H9 (cell line): ENCODE measurements at regions not wholly inside any gene's neighbourhood (a gene's known extent, or its start where the extent isn't known, plus 50 kb on each side); places are given as distances from the start of the nearest gene placed in this dataset.

Experiments used
- DNase-seq: peaks from one replicate; pipeline ENCODE4 v3.0.0-alpha.2; 2017
- H2AFZ ChIP-seq: one replicate; pipeline ENCODE4 v1.6.1; 2013; ENCODE audit warnings: mild to moderate bottlenecking, low read length, control low read depth, moderate library complexity
- H2AK5ac ChIP-seq: 2 replicates; pipeline ENCODE4 v1.6.1; 2013; ENCODE audit warnings: low read length, control low read depth, mixed read lengths; ENCODE audit not compliant: insufficient read length
- H2BK120ac ChIP-seq: one replicate; pipeline ENCODE4 v1.6.1; 2013; ENCODE audit warnings: low read depth, mild to moderate bottlenecking, low read length, control low read depth, inconsistent platforms; ENCODE audit not compliant: poor library complexity, severe bottlenecking
- H2BK12ac ChIP-seq: 2 replicates; pipeline ENCODE4 v1.6.1; 2013; ENCODE audit warnings: low read length, control low read depth, mixed read lengths, low read depth; ENCODE audit not compliant: insufficient read length
- H2BK15ac ChIP-seq: 2 replicates; pipeline ENCODE4 v1.6.1; 2013; ENCODE audit warnings: low read depth, low read length, control low read depth
- H2BK20ac ChIP-seq: one replicate; pipeline ENCODE4 v1.6.1; 2013; ENCODE audit warnings: low read depth, mild to moderate bottlenecking, low read length, control low read depth, inconsistent platforms; ENCODE audit not compliant: poor library complexity, severe bottlenecking
- H2BK5ac ChIP-seq: 2 replicates; pipeline ENCODE4 v1.6.1; 2013; ENCODE audit warnings: low read length, control low read depth, mixed read lengths; ENCODE audit not compliant: insufficient read length
- H3K14ac ChIP-seq: 2 replicates; pipeline ENCODE4 v1.6.1; 2013; ENCODE audit warnings: low read length, control low read depth; ENCODE audit not compliant: insufficient read depth
- H3K18ac ChIP-seq: 2 replicates; pipeline ENCODE4 v1.6.1; 2013; ENCODE audit warnings: low read depth, mild to moderate bottlenecking, mixed read lengths, low read length, control low read depth; ENCODE audit not compliant: insufficient read length
- H3K23ac ChIP-seq: 2 replicates; pipeline ENCODE4 v1.6.1; 2013; ENCODE audit warnings: low read length, control low read depth, mixed read lengths, low read depth; ENCODE audit not compliant: insufficient read length
- H3K23me2 ChIP-seq: 2 replicates; pipeline ENCODE4 v1.6.1; 2013; ENCODE audit warnings: low read depth, mild to moderate bottlenecking, mixed read lengths, low read length, control low read depth; ENCODE audit not compliant: insufficient read length, poor library complexity, severe bottlenecking
- H3K27ac ChIP-seq: 2 replicates; pipeline ENCODE4 v1.5.1; 2013; ENCODE audit warnings: low read length, control low read depth, mixed read lengths, low read depth; ENCODE audit not compliant: insufficient read length
- H3K27me3 ChIP-seq: 2 replicates; pipeline ENCODE4 v1.6.1; 2013; ENCODE audit warnings: low read length, control low read depth, inconsistent platforms; ENCODE audit not compliant: insufficient read depth
- H3K4ac ChIP-seq: 2 replicates; pipeline ENCODE4 v1.6.1; 2013; ENCODE audit warnings: low read depth, mild to moderate bottlenecking, control low read depth, inconsistent platforms, low read length, moderate library complexity
- H3K4me1 ChIP-seq: 2 replicates; pipeline ENCODE4 v1.6.1; 2013; ENCODE audit warnings: low read length, control low read depth, inconsistent platforms; ENCODE audit not compliant: insufficient read depth
- H3K4me2 ChIP-seq: 2 replicates; pipeline ENCODE4 v1.6.1; 2013; ENCODE audit warnings: low read length, control low read depth, mixed read lengths; ENCODE audit not compliant: insufficient read length, insufficient read depth
- H3K56ac ChIP-seq: 2 replicates; pipeline ENCODE4 v1.6.1; 2013; ENCODE audit warnings: low read depth, mild to moderate bottlenecking, mixed read lengths, low read length, control low read depth; ENCODE audit not compliant: insufficient read length
- H3K79me1 ChIP-seq: 2 replicates; pipeline ENCODE4 v1.6.1; 2013; ENCODE audit warnings: low read depth, mild to moderate bottlenecking, moderate library complexity, low read length, control low read depth, inconsistent platforms; ENCODE audit not compliant: insufficient read depth, poor library complexity, severe bottlenecking
- H3K79me2 ChIP-seq: 2 replicates; pipeline ENCODE4 v1.6.1; 2013; ENCODE audit warnings: low read length, control low read depth, inconsistent platforms; ENCODE audit not compliant: insufficient read depth
- H3K9ac ChIP-seq: 2 replicates; pipeline ENCODE4 v1.6.1; 2013; ENCODE audit warnings: low read length, control low read depth, mixed read lengths; ENCODE audit not compliant: insufficient read length; ENCODE audit errors: extremely low read depth
- H3K9me3 ChIP-seq: one replicate; pipeline ENCODE4 v1.6.1; 2013; ENCODE audit warnings: low read depth, low read length, inconsistent platforms; ENCODE audit not compliant: control insufficient read depth
- H3T11ph ChIP-seq: one replicate; pipeline ENCODE4 v1.6.1; 2013; ENCODE audit warnings: mild to moderate bottlenecking, low read length, control low read depth, inconsistent platforms
- H4K20me1 ChIP-seq: one replicate; pipeline ENCODE4 v1.6.1; 2013; ENCODE audit not compliant: control insufficient read depth, insufficient read length, insufficient read depth
- H4K5ac ChIP-seq: 2 replicates; pipeline ENCODE4 v1.6.1; 2013; ENCODE audit warnings: low read depth, mild to moderate bottlenecking, mixed read lengths, low read length, control low read depth; ENCODE audit not compliant: insufficient read length
- H4K8ac ChIP-seq: replicated peaks from 2 replicates; pipeline ENCODE4 v1.6.1; 2013; ENCODE audit warnings: low read length, control low read depth, mixed read lengths, low read depth; ENCODE audit not compliant: insufficient read length
- H4K91ac ChIP-seq: 2 replicates; pipeline ENCODE4 v1.6.1; 2013; ENCODE audit warnings: low read depth, mild to moderate bottlenecking, moderate library complexity, mixed read lengths, low read length, control low read depth; ENCODE audit not compliant: insufficient read length
- H3K27ac Mint-ChIP-seq, 3 experiments: 2 replicates in 2 of 3; 3 replicates in 1 of 3; pipeline ENCODE4 v1.8.0; 2020 to 2021; ENCODE audit warnings: mixed read lengths in 3 of 3, mild to moderate bottlenecking in 1 of 3, moderate library complexity in 1 of 3
- H3K27me3 Mint-ChIP-seq: 2 replicates; pipeline ENCODE4 v1.8.0; 2021; ENCODE audit warnings: low read depth, mild to moderate bottlenecking, moderate library complexity, mixed read lengths
- H3K36me3 Mint-ChIP-seq, 3 experiments: 2 replicates in 2 of 3; 3 replicates in 1 of 3; pipeline ENCODE4 v1.8.0; 2020 to 2021; ENCODE audit warnings: low read depth in 3 of 3, mixed read lengths in 3 of 3; ENCODE audit not compliant: insufficient read depth in 1 of 3
- H3K4me1 Mint-ChIP-seq, 2 experiments: 2 replicates each; pipeline ENCODE4 v1.8.0; 2020; ENCODE audit warnings: mixed read lengths in 2 of 2
- H3K4me3 Mint-ChIP-seq, 2 experiments: 2 replicates in 1 of 2; 3 replicates in 1 of 2; pipeline ENCODE4 v1.8.0; 2020 to 2021; ENCODE audit warnings: mild to moderate bottlenecking in 2 of 2, mixed read lengths in 2 of 2, moderate library complexity in 1 of 2
- H3K9me3 Mint-ChIP-seq, 2 experiments: 2 replicates in 1 of 2; 3 replicates in 1 of 2; pipeline ENCODE4 v1.8.0; 2020; ENCODE audit warnings: mild to moderate bottlenecking in 2 of 2, mixed read lengths in 2 of 2, moderate library complexity in 1 of 2
- CTCF ChIP-seq: fragments of 200-600 bp; sonication (generic); conservative IDR thresholded peaks from 3 replicates; pipeline ENCODE4 v1.8.0; 2021; ENCODE audit warnings: antibody characterized with exemption, mild to moderate bottlenecking
- WGBS: extraction: QIAGEN DNeasy Blood & Tissue Kit; methylation state at CpG from one replicate; pipeline ENCODE4 v1.1.7; 2013; ENCODE audit warnings: missing lambda C conversion rate, low lambda C conversion rate, mixed read lengths; ENCODE audit not compliant: insufficient read length; ENCODE audit errors: extremely low coverage; 5-methylcytosine and 5-hydroxymethylcytosine counted together

- no peak overlapping the region for H4K5ac ChIP-seq
- Mint-ChIP-seq H3K4me1 (peaks cover 10 to 35% of the 10 kb centered on the region in 2 experiments), H3K9me3 (no peaks in the 10 kb centered on the region), H3K4me3 (no peak overlapping the region), H3K27ac (no peak overlapping the region), H3K36me3 (no peaks in the 10 kb centered on the region), H3K27me3 (no peaks in the 10 kb centered on the region)
- H3K79me2 ChIP-seq, result peaks cover 2% of the 10 kb centered on the region; the same call in 1 of the 2 replicates
- no peak overlapping the region for H2BK120ac ChIP-seq
- no peak for DNase-seq
- H3K23me2 ChIP-seq, result no peaks in the 10 kb centered on the region
- H3K18ac ChIP-seq, result no peak overlapping the region
- no peak overlapping the region for H3K23ac ChIP-seq
- H3K14ac ChIP-seq, result no peak overlapping the region
- no peak overlapping the region for H2BK5ac ChIP-seq
- no peak overlapping the region for H3K56ac ChIP-seq
- no peak overlapping the region for H2BK15ac ChIP-seq
- no CpG with 5 or more reads among the region's 4 CpGs for WGBS
- H3K4me2 ChIP-seq, result no peak overlapping the region
- H2AK5ac ChIP-seq, result no peak overlapping the region
- H4K91ac ChIP-seq, result no peak overlapping the region
- no peaks in the 10 kb centered on the region for H3K9me3 ChIP-seq
- TF ChIP-seq CTCF, result no peak
- H2BK12ac ChIP-seq, result no peak overlapping the region
- H3T11ph ChIP-seq, result no peak overlapping the region
- no peaks in the 10 kb centered on the region for H4K20me1 ChIP-seq
- no peaks in the 10 kb centered on the region for H3K27me3 ChIP-seq
- H3K9ac ChIP-seq, result no peak overlapping the region
- H3K4ac ChIP-seq, result no peak overlapping the region
- H3K4me1 ChIP-seq, result peaks cover 4% of the 10 kb centered on the region; the same call in 1 of the 2 replicates
- H4K8ac ChIP-seq, result no peak overlapping the region
- peaks cover 6% of the 10 kb centered on the region for H3K79me1 ChIP-seq
- H3K27ac ChIP-seq, result no peak overlapping the region
- no peak overlapping the region for H2AFZ ChIP-seq
- H2BK20ac ChIP-seq, result no peak overlapping the region
These were observed 311.8 kb upstream of the DMRT1 start for GRCh38 chr9:529731-530130.
